ENCODE measurements at regions not wholly inside any gene's neighbourhood (a gene's known extent, or its start where the extent isn't known, plus 50 kb on each side); places are given as distances from the start of the nearest gene placed in this dataset.

DNA sequence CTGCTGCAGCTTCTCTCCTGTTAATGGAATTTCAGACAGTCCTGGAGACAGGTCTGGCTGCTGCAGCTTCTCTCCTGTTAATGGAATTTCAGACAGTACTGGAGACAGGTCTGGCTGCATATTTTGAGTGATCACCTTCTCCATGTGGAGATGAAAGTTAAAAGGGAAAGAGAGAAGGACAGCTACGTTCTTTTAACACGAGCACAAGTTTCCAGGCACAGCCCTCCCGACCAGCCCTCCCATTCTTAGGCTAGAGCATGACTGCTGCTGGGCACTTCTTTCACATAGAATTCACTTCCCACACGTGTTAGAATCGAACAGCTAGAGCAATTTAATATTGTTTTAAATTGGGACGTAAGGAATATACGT, 133.3 kb upstream of the DMRT1 start:
- H3K27ac ChIP-seq = no peak overlapping the region

DNA sequence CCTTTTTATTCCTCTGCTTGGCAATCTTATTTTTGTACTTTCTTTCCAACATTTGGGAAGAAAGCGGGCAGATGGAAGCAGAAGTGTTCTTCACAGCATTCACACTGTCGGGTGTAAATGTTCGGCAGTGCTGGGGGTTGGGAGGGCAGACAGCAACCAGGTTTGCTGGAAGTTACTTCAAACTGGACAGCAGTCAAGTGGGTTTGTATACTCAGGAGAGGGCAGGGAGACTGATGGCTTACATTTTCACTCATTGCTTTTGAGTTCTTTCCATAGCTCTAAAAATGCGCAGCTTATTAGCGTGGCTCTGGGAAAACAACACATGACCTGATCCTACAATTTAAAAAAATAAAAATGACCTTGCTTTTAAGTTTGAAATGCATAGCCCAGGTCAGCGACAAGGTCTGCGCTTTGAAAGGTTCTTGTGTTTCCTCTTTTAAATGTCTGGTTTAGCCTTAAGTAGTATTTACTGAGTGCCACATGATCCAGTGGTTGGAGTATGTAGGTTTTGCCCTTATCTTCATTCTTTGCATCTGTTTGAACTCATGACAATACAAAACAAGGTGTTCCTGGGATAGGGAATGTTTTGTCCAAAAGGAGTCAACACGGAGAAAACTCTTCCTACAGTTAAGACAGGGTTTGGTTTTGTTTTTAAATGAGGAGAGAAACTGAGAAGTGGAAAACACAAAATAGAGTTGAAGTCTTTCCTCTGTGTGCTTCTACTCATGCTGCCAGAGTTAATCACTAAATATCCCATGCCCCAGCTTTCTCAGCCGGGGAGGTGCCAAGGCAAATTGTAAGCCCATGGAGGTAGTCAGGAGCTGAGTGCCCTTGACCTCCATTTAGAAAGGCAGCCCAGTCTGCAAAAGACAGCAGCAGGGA, 132.7 kb upstream of the DMRT1 start:
- H3K27ac ChIP-seq = no peak overlapping the region
- TF ChIP-seq ZFX (IDR thresholded peaks at IDR 0.05) = no peak
- TF ChIP-seq, protein P1, sequence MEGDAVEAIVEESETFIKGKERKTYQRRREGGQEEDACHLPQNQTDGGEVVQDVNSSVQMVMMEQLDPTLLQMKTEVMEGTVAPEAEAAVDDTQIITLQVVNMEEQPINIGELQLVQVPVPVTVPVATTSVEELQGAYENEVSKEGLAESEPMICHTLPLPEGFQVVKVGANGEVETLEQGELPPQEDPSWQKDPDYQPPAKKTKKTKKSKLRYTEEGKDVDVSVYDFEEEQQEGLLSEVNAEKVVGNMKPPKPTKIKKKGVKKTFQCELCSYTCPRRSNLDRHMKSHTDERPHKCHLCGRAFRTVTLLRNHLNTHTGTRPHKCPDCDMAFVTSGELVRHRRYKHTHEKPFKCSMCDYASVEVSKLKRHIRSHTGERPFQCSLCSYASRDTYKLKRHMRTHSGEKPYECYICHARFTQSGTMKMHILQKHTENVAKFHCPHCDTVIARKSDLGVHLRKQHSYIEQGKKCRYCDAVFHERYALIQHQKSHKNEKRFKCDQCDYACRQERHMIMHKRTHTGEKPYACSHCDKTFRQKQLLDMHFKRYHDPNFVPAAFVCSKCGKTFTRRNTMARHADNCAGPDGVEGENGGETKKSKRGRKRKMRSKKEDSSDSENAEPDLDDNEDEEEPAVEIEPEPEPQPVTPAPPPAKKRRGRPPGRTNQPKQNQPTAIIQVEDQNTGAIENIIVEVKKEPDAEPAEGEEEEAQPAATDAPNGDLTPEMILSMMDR (conservative IDR thresholded peaks at IDR 0.05) = no peak

More for the DNA sequence above, 133.3 kb upstream of the DMRT1 start:
- no peak for TF ChIP-seq ZFX (IDR thresholded peaks at IDR 0.05)
- TF ChIP-seq, protein P1 (conservative IDR thresholded peaks at IDR 0.05) = no peak

DNA sequence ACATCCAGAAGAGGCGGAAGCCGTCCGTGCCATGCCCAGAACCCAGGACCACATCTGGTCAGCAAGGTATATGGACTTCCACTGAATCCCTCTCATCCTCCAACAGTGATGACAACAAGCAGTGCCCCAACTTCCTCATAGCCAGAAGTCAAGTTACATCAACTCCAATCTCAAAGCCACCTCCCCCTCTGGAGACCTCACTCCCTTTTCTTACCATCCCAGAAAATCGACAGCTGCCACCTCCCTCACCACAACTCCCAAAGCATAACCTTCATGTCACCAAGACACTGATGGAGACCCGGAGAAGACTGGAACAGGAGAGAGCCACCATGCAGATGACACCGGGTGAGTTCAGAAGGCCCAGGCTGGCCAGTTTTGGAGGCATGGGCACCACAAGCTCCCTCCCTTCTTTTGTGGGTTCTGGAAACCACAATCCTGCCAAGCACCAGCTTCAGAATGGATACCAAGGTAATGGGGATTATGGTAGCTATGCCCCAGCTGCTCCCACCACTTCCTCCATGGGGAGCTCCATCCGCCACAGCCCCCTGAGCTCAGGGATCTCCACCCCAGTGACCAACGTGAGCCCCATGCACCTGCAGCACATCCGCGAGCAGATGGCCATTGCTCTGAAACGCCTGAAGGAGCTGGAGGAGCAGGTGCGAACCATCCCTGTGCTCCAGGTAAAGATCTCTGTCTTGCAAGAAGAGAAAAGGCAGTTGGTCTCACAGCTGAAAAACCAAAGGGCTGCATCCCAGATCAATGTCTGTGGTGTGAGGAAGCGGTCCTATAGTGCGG, 130.3 kb upstream of the DMRT1 start:
- no peak overlapping the region for H3K27ac ChIP-seq
- no peak for TF ChIP-seq ZFX (IDR thresholded peaks at IDR 0.05)
- TF ChIP-seq, protein P1 (conservative IDR thresholded peaks at IDR 0.05) = no peak

DNA sequence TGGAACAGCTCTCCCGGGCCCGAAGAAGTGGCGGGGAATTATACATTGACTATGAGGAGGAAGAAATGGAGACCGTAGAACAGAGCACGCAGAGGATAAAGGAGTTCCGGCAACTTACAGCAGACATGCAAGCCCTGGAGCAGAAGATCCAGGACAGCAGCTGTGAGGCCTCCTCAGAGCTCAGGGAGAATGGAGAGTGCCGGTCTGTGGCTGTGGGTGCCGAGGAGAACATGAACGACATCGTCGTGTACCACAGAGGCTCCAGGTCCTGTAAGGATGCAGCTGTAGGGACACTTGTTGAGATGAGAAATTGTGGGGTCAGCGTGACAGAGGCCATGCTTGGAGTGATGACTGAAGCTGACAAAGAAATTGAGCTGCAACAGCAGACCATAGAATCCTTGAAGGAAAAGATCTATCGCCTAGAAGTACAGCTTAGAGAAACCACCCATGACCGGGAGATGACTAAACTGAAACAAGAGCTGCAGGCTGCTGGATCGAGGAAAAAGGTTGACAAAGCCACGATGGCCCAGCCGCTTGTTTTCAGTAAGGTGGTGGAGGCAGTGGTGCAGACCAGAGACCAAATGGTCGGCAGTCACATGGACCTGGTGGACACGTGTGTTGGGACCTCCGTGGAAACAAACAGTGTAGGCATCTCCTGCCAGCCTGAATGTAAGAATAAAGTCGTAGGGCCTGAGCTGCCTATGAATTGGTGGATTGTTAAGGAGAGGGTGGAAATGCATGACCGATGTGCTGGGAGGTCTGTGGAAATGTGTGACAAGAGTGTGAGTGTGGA, 129.5 kb upstream of the DMRT1 start:
- H3K27ac ChIP-seq = no peak overlapping the region
- TF ChIP-seq, protein P1 (conservative IDR thresholded peaks at IDR 0.05) = no peak

DNA sequence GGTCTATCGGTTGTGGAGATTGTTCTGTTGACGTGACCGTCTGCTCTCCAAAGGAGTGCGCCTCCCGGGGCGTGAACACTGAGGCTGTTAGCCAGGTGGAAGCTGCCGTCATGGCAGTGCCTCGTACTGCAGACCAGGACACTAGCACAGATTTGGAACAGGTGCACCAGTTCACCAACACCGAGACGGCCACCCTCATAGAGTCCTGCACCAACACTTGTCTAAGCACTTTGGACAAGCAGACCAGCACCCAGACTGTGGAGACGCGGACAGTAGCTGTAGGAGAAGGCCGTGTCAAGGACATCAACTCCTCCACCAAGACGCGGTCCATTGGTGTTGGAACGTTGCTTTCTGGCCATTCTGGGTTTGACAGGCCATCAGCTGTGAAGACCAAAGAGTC, 128.9 kb upstream of the DMRT1 start:
- no peak for TF ChIP-seq ZFX (IDR thresholded peaks at IDR 0.05)
- TF ChIP-seq, protein P1 (conservative IDR thresholded peaks at IDR 0.05) = no peak
- H3K27ac ChIP-seq = no peak overlapping the region

DNA sequence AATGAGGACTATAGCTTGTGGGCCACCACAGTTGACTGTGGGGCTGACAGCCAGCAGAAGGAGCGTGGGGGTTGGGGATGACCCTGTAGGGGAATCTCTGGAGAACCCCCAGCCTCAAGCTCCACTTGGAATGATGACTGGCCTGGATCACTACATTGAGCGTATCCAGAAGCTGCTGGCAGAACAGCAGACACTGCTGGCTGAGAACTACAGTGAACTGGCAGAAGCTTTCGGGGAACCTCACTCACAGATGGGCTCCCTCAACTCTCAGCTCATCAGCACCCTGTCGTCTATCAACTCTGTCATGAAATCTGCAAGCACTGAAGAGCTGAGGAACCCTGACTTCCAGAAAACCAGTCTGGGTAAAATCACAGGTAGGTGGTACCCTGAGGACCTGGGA, 128.4 kb upstream of the DMRT1 start:
- no peak for TF ChIP-seq ZFX (IDR thresholded peaks at IDR 0.05)
- no peak overlapping the region for H3K27ac ChIP-seq

DNA sequence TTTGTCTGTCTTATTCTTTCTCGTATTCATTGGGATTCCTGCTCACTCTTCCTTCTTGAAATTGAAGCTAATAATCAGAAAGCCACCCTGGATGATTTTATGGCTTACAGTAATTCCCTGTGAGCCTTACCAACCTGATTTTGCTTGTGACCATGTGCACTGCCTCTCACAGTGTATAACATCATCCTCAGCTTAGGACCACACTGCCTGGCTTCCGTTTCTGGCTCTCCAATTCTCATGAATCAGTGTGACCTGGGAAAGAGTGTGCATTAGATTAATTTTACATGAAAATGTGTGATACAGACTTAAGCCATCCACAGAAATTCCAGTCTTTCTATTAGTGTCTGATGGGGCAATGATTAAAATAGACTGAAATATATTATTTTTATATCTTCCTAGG, 126.8 kb upstream of the DMRT1 start:
- TF ChIP-seq, protein P1 (conservative IDR thresholded peaks at IDR 0.05) = no peak
- no peak for TF ChIP-seq ZFX (IDR thresholded peaks at IDR 0.05)
- no peak overlapping the region for H3K27ac ChIP-seq

All from C4-2B (cell line).